GM18868 (cell line): ENCODE measurements at regions not wholly inside any gene's neighbourhood (a gene's known extent, or its start where the extent isn't known, plus 50 kb on each side); places are given as distances from the start of the nearest gene placed in this dataset.
"Not testable (repeated sequence)": the region's sequence is repeated elsewhere in the genome, so short reads cannot be mapped to it uniquely, and the experiment has no call there.

Experiments used
- ATAC-seq: cut with Tn5 transposase; IDR thresholded peaks from one replicate; pipeline ENCODE4 v1.9.1; 2021; ENCODE audit warnings: mild to moderate bottlenecking, moderate library complexity; ENCODE audit not compliant: unreplicated experiment

GRCh38 chr2:192500550-192501200 is 305.9 kb upstream of the TMEFF2 start:
- peak; percentile 89 for ATAC-seq

DNA sequence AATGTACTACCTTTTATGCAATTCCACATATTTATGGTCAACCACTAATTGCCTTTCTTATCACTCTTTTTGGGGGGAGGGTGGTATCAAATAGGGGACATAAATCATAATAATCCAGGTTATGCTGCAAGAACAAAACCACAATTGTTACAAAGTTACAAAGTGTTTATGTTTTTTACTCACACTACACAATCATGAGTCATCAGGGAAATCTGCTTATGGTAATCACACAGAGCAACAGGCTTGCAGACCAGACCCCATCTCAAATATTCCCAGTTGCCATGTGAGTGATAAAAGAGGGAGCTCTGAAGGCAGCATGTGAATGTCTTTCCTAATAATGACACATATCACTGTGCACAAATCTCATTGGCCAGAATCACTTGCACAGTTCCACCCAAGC is 304.7 kb upstream of the TMEFF2 start:
- no peak for ATAC-seq

DNA sequence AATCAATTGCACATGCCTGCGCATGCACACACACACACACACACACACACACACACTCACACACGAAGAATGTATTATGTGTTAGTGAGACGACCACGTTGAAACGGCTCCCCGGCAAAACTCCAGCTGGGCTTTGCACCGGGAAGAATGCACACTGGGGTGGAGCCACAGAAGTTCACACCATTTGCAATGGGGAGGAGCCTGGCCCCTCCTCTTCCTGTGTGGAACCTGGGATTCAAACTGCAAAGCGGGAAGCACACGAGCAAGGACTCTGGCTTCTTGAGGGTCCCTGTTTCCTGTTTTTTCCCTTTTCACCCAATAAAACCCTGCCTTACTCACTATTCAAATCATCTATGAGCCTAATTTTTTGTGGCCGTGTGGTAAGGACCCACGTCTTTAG is 304.0 kb upstream of the TMEFF2 start:
- ATAC-seq: no peak

- not testable (repeated sequence) for ATAC-seq
Observed at GRCh38 chr2:192488158-192488557, 293.4 kb upstream of the TMEFF2 start.

DNA sequence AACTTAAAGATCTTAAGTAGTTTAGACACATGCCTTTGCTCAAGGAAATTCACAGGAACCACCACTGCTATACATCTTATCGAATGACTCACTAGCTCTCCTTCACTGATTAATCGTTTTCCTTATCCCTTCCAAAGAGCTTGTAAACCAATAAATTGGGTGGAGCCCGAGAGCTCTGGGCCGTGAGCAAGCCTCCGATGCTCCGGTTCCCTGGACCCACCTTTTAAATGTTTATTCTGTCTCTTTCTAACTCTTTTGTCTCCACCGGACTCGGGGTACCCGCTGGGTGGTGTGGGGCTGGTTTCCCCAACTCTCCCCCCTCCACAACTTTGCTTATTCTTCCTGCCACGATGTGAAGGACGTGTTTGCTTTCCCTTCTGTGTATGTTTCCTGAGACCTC is 292.9 kb upstream of the TMEFF2 start:
- ATAC-seq: no peak

DNA sequence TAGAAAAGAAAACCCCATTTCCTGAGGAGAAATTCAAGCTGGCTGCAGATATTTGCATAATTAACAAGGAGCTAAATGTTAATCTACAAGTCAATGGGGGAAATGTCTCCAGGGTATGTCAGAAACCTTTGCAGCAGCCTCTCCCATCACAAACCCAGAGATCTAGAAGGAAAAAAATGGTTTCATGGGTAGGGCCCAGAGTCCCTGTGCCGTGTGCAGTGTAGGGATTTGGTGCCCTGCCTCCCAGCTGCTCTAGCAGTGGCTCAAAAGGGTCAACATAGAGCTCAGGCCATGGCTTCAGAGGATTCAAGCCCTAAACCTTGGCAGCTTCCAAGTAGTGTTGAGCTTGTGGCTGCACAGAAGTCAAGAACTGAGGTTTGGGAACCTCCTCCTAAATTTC is 290.2 kb upstream of the TMEFF2 start:
- no peak for ATAC-seq

- no peak for ATAC-seq
Observed at GRCh38 chr2:192480984-192481383, 286.3 kb upstream of the TMEFF2 start.

DNA sequence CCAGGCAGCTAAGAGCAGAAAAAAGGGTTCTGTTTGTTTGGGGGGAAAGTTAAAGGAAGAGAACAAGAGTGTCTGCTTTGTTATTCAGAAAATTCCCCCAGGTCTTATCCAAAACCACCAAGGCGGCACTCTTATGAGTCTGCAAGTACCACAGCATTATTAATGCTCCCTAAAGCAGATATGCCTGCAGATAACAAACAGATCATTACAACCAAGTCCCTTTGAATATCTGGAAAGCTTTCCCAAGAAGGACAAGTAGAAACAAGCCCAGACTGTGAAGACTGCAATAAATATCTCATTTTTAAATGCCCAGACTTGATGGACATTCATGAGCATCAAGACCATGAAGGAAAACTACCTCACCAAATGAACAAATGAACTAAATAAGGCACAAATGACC is 278.6 kb upstream of the TMEFF2 start:
- no peak for ATAC-seq

DNA sequence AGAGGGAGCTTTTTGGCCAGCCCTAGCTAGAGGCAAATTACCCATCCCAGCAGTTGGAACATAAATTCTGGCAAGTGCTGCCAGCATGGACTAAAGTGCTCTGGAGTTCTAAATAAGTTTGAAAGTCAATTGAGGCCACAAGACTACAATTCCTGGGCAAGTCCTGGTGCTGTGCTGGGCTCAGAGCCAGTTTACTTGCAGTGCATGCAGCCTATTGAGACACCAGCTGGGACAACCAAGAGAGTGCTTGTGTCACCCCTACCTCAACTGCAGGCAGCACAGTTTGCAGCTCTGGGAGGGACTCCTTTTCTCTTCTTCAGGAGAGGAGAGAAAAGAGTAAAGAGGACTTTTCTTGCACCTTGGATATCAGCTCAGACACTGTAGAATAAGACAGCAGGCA is 277.2 kb upstream of the TMEFF2 start:
- no peak for ATAC-seq

DNA sequence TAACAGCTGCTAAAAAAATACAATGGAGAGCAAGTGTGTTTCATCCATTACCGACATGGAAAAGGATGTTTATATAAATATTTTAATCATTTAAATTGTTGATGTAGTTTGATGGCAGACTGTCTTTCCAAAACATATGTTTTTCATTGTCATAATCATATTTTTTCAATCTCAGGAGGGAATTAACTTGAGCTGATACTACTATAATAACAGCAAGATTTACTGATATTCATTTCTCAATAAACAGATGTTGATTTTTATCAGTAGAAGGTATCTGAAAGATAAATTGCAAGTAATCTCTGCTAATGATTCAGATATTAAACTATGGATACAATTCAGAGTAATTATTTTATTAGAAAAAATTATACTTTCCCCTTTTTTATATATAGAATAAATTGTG is 274.9 kb upstream of the TMEFF2 start:
- ATAC-seq: no peak

- no peak for ATAC-seq
Observed at GRCh38 chr2:192467953-192468660, 273.4 kb upstream of the TMEFF2 start.

DNA sequence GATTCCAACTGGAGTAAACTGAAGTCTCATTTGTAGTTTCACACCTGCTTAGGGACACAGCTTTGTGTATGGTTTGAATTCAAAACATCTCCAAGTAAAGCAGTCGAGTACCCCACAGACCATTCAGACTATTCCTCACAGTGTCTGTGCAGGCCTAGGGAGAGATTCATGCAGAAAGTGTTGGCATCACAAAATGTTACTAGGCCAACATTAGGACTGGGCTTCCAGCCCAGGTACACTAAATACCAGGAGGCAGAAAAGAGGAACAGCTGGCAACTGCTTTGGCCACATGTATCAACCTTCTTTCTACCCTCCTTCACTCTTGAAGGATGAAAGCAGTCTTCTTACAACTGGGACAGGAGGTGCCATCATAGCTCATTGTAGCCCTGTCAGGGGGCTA is 270.4 kb upstream of the TMEFF2 start:
- ATAC-seq: no peak

DNA sequence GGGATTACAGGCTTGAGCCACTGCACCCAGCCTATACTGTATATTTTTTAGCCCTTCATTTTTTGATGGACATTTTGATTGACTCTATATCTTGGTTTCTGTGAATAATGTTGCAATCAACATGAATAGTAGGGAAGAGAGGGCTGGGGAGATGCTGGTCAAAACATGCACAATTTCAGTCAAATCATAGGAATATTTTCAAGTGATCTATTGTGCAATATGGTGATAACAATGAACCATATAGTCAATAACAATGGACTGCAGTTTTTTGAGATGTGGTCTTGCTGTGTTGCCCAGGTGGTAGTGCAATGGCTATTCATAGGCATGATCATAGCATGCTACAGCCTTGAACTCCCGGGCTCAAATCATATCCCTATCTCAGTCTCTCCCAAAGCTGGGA is 264.7 kb upstream of the TMEFF2 start:
- ATAC-seq: no peak

DNA sequence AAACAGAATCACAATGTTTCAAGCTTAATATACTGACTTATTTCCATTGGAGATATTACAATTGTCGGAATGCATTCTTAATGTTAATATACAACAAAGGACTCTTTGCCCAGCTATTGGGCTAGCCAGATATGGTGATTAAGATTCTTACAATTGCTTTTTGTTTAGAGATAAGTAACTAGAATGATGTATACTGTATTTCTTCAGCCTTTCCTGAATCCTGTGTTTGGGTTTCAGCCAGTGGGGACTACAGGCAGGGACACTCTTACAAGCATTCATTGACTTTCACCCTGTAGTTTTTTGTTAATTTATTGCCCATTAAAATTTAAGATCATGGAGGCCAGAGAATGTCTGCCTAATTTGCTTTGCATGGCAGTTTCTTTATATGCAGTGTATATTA is 254.1 kb upstream of the TMEFF2 start:
- no peak for ATAC-seq

GRCh38 chr2:192444286-192444838 is 249.6 kb upstream of the TMEFF2 start:
- no peak for ATAC-seq

DNA sequence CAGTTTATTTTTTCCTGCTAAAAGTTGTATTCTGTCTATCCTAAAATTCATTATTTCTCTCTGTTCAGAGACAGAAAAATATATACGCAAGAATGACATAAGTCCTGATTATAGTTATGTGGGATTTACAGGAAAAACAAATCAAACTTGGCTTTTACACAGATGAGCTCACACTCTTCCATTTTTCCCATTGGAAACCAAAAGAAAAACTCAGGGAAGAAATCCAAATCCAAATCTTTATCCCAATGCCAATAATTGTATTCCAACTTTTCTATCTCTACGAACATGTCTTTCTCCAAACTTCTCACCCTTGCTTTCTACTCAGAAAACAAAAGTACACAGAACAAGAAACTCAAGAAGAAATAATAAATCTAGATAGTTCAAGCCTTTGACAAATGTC is 249.1 kb upstream of the TMEFF2 start:
- ATAC-seq: no peak

DNA sequence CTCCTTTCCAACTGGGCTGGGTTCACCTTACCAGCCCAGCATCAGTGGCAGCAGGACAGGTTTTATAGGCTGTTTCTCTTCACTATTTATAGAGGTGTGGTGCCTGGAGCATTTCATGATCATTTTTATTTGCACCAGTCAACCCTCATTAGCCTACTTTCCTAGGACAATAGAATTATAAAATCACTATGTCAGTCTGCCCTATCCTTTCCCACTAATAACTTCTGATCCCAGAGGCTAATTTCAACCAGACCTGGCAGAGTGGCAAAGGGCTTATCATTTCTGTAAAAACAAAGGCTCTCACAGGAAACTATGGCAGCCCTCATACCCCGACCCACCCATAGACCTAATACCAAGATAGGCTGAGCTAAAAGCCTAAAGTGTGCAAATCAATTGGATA is 243.5 kb upstream of the TMEFF2 start:
- ATAC-seq: no peak

- no peak for ATAC-seq
Observed at GRCh38 chr2:192437653-192438052, 242.9 kb upstream of the TMEFF2 start.

- no peak for ATAC-seq
Observed at GRCh38 chr2:192424243-192424642, 229.5 kb upstream of the TMEFF2 start.

DNA sequence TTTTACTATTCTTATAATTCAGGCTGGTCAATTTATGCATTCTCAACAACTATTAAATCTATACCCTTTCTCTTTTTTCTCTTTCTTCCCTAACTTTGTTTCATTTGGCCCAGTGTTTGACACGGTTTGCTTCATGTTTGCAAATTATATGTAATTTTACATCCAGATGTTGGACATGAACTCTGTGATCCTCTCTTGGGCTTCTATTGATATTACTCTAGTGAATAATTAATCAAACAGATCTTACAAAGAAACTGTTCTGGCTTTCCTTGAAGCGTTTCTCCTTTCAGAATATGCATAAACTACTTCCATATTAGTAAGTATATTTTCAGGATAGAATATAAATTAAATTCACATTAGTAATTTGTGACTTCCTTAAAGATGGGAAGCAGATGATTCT is 225.1 kb upstream of the TMEFF2 start:
- ATAC-seq: no peak

DNA sequence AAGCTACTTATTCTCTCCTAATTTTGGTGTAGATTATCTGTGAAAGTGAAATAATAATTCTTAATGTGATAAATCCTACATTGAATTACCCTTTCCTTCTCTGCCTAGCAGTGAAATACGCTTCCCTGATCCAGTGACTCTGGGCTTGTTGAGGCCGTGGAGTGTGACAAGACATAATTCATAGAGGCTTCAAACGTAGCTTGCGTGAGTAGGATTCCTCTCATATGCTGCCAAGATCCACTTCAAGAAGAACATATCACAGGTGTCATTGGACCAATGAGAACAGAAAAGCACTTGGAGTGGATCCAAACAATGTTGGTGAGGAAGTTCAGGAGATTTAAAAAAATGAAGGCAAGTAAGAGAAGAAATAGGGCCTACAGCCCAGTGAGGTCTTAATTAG is 221.3 kb upstream of the TMEFF2 start:
- ATAC-seq: no peak

GRCh38 chr2:192414794-192415193 is 220.1 kb upstream of the TMEFF2 start:
- no peak for ATAC-seq
